NT2/D1 (cell line): ENCODE measurements at regions not wholly inside any gene's neighbourhood (a gene's known extent, or its start where the extent isn't known, plus 50 kb on each side); places are given as distances from the start of the nearest gene placed in this dataset.

ENCODE experiments used
- YY1 ChIP-seq: IDR thresholded peaks from 2 replicates; pipeline ENCODE4 v1.6.1; 2011; ENCODE audit not compliant: insufficient read length, insufficient read depth
- ZNF274 ChIP-seq: IDR thresholded peaks from 2 replicates; pipeline ENCODE4 v1.6.1; 2011; ENCODE audit warnings: mild to moderate bottlenecking, low read depth, low read length

DNA sequence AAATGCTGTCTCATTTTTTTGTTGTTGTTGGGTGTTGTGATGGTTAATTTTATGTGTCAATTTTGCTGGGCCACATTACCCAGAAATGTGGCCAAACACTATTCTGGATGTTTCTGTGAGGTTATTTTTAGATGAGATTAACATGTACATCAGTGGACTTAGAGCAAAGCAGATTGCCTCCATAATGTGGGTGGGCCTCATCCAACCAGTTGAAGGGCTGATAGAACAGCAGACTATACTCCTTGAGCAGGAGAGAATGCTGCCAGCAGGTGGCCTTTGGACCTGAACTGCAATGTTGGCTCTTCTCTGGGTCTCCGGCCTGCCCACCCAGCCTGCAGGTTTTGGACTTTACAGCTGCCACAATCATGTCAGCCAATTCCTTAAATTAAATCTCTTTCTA is 169.0 kb downstream of the FTCDNL1 start:
- TF ChIP-seq YY1 = no peak
- TF ChIP-seq ZNF274 = no peak
